ENCODE measurements at regions not wholly inside any gene's neighbourhood (a gene's known extent, or its start where the extent isn't known, plus 50 kb on each side); places are given as distances from the start of the nearest gene placed in this dataset.

DNA sequence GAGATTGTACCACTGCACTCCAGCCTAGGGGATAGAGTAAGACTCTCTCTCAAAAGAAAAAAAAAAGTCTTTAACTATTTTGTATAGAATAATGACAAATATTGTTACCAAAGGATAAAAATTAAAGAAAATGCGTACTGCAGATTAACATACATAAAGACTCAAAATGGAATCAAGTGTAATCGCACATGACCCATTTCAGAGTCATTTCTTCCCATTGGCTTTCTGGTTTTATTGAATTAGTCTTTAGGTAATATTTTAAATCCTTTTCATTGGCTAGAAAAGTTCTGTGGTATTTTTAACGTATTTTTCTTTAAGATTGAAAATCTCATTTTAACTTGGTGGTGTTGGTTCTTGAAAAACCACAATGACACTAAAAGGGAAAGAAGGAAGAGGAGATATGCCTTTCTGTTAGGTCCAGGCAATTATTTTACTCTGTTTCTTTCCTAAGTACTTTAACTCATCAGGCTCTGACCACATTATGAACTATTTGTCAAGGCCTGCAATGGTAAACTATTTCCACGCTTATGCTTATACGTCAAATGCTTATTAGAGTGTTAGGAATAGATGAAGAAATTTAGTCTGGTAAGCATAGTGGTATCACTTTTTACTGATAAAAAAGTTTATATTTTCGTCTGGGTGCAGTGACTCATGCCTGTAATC is 52.3 kb downstream of the PLEKHG1 start:
- DNase-seq = no peak

DNA sequence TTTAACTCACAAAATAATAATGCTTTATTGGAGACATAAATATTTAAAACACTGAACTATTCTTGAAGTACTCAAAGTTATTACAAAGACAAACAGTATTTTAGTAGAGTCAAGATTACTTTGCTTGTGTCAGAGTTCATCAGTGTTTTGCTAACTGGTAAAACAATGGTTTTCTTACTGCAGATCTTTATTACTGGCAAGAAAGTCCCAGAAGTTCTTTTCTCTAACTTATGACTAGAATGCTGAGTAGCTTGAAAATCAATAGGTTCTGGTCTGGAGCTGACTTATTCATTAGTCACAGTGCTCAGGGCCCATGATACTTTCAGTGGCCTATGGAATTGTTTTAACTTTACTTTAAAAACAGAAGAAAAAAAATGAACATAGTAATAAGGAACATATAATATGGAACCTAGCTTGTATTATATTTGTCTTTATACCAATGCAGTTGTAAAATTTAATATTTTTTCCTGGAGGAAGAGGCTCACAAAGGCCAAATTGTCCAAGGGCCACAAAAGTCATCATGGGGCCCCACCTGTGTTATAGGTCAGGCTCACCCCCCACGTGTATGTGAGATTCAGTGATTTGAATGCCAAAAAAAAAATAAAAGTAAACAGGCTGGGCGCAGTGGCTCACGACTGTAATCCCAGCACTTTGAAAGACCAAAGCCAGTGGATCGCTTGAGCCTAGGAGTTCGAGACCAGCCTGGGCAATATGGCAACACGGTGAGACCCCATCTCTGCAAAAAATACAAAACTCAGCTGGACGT is 53.3 kb downstream of the PLEKHG1 start:
- DNase-seq = no peak

DNA sequence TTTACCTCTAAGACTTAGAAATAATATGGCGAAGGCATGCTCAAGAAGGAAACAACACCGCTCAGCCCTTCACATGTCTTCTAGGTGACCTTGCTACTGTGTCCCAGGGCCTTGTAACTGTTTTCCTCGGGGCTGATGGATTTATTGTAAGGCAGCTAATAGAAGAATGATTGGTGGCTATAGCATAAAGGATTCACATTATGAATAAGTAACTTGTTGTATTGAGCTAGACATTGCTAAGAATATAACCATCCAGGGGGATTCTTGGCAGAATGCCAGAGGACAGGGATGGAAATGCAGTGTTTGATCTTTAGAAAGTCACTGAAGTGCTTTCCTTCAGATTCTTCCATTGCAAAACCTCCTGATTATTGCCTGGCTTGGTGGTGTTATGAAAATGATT is 54.9 kb downstream of the PLEKHG1 start:
- DNase-seq = no peak

DNA sequence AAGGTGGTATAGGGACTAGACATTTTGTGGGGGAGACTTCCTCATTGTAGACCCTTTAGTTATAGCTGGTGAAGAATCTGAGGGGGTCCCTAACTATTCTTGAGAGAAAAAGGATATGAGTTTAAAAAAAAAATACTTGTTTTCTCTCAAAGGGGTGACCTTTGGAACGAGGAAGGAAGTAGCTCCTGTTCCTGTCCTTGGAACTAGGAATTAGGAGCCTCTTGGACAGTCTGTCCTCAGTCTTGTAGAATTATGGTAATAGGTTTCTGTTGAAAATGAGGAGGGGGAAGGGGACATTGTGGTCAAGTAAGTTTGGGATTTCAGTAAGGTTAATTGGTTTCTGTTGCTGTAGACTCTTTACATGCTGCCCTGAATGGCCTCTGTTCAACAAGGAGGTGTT is 56.5 kb downstream of the PLEKHG1 start:
- DNase-seq = no peak

DNA sequence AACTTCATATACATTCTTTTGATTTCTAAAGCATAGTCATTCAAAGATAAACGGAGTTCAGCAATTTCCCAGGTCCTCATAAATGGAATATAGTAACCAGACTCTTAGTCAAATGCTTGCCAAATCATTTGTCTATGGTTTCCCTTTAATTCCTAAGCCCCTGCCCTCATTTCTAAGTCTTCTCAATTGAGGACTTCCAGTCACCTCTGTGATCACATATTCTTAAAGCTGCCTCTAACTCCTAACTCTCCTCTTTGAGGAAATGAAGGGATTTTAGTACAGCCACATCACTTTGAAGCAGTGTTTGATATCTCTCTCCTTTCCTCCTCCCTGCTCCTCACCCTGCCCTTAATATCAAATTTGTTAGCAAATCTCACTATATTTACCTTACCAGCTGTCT is 58.7 kb downstream of the PLEKHG1 start:
- no peak for DNase-seq

DNA sequence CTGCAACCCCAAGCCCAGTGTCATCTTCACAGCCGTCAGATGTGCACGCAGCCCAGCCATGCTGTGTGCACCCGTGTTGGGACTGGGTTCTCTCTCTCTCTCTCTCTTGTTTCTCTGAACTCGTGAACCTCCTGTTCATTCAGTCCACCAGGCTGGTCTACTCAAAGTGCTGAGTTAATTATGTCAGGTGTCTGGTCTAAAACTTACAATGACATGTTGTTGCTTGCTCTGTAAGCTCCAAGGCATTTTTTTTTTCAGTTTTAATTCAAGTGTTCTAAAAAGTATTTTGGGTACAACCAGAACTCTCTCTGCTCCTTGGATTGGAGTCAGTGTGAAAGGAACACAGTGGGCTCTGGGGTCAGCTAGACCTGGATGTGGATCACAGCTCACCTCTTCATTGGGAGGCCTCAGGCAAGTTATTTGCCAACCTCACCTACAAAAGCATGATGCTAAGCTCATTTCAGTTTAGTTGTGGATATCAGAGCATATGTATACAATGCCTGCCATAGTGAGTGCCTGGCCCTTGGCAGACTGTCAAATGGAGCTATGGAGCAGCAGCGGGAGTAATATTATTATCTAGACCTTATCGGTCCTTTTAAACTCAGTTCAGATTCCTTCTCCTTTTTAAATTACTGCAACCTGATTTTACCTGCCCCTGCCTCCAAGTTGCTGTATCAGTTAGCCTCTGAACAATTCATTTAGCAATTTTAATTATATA is 59.5 kb downstream of the PLEKHG1 start:
- DNase-seq = no peak

DNA sequence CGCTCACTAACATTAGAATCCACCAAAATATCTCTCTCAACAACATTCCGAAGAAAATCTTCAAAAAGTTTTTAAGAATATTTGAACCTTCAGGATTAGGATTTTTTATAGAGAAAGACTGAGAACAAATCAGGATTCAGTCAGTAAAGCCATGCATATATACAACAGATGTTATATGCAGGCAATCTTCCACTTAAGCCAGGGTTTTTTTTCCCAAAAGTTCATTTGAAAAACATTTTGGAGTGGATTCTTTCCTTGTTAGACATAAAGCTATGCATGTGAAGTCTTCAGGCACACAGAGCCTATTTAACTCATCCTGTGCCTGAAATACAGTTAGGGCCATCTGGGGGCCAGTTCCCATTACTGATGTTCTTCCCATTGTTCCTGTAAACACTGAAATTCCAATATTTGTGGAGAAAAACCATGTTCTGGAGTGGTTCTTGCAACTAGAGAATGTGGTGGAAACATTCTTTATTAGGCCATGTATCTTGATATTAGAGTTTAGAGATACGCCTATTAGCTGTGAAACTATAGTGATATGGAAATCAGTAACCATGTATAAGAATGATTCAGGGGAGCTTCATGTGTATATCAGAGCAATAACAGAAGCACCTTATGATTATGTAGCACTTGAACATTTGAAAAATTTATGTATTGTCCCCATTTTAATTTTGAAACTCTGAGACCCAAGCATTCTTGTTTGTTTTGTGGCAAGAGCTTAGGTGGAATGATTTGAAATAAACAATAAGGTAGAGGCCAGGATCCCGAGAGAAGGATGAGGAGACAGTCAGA is 61.7 kb downstream of the PLEKHG1 start:
- no peak for DNase-seq

DNA sequence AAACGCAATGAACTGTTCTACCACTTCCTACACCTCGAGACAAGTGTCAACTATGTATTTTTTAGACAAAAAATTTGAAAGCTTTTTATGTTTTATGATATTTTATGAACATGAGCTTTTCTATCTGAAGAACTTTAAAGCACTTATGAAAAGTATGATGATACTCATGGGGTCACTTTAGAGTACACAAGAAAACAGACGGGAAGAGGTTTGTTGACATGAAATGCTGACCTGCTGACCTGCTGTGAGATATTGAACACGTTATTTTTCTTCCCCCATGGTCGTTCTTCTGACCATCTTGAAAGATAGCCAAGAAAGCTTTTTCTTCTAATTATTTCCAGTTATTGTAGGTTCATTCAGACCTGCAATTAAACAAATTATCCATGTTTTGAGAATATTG is 63.1 kb downstream of the PLEKHG1 start:
- no peak for DNase-seq

DNA sequence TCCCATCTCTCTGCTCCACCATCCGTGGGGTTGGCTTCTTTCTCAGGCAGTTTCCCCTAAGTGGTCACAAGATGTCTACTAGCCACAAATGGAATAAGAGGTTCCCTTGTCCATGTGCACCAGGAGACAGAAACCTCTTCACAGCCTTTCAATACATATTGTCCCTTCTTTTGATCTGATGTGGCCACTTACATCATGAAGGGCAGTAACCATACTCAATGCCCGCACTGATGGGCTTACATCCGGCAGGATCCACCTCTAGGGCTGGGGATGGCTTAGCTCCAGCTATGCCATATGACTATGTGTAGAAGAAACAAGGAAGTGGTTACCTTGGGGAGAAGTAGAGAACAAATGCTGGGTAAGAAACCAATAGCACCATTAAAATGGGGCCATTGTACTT is 64.4 kb downstream of the PLEKHG1 start:
- no peak for DNase-seq

DNA sequence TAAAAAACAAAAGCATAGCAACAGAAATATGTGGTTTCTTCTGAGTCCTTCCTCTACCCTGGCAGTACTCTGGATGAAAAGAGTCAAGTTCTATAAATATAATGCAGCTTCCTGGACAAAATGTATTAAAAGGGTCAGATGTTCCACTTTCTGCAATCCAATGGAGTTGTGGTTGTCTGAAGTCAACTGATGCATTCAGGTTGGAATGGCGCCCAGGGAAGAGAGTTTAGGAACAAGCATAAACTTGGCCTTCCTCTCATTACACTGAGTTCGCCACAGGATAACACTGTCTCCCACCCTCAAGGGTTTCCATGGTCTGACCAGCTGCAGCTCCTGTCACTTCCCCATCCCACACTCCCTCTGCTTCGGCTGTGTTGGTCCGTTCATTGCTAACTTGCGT is 66.4 kb downstream of the PLEKHG1 start:
- DNase-seq = no peak

DNA sequence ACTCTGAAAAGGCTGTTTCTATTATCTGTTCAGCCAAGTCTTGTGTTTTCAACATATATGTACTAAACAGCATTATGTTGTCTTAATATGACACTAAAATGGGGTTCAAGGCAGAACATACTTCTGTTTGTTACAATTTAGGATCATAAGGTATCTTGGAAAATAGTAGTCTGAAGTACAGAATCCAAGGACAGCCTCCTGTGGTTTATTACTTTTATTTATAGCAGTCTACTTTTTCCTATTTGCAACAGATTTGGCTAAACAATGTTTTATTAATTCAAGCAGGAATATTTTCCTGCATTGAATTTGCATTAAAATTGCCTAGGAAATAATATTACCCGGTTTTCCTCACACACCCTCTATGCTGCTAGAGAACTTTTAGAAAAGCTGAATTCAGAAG is 67.7 kb downstream of the PLEKHG1 start:
- no peak for DNase-seq

DNA sequence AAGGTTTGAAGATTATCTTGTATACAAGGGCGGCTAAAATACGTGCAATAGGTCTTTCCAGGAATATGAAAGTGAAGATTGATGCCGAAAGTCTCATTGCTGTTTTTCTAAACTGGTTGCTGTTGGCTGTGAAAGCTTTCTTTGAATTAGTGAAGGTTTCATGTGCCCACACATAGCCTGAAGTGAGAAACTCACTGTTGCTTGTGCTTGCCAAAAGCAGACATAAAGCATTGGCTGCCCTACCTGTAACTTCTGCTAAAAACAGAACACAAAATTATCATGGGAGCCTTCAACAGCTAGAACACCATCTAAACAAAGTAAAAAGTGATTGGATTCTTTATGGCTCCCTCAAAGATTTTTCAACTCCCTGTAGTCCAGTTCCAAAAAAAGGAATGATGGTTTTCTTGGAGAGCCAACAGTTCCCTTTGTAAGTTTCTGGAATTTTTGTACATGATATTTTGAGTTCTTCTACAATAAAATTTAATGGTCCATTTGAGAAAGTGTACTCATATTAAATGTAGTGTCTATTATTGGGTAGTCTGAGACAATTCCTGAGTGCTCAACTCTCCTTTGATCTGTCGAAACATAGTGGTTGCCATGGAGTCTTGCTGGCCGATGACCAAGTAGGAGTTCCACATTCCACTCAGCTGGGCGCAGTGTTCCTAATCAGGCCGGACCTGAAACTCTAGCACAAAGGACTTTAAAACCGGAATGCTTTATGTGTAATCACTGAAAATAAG is 68.5 kb downstream of the PLEKHG1 start:
- no peak for DNase-seq

DNA sequence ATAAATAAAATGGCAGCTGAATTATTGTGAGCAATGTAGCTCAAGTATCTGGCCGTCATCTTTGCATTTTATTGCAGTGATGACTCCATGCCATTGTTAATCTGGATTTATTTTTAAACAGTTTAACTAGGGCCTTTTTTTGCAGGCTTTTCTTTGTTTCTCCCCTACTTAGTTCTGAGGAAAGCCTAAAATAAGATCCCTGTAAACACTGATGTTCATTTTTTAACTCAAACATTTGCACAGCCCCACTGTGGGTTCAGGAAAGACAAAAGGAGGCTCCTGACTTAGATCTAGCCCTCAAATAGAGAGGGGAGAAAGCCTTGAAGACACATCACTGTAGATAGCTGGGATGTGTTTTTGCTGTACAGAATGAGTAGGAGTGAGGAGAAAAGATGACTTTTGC is 69.2 kb downstream of the PLEKHG1 start:
- no peak for DNase-seq

DNA sequence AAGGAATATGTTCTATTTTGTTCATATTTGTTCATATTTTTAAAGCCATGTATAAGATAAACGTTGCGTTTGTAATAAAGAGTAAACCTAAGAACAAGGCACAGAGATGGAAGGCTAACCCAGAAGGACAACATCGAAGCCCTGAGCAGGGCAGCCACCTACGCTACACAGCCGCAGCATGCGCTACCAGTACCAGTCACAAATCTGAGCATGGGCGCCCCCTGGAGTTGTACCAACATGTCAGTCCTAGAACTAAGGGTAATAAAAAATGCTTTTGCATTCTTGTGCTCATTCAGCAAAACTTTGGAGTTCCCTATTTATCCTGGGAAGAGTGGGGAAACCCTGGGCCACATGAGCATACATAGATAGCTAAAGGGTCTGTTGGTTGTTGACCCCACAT is 70.6 kb downstream of the PLEKHG1 start:
- no peak for DNase-seq

DNA sequence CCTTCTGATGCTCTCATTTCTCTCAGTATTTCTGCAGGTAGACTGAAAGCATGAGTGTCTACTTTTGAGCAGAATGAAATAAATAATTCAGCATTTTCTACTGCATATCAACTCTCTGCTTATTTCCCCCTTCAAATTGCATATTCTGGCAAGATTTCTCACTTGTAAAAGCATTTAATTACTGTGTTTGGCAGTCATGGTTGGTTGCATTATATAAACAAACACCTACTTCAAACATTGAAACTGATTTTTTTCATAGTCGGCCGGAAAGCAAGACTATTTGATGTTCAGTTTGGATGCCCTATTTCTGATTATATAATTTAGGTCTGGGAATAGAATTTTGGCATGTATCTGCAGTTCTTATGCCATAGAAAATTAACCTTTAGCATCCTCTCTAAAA is 73.1 kb downstream of the PLEKHG1 start:
- DNase-seq = no peak

DNA sequence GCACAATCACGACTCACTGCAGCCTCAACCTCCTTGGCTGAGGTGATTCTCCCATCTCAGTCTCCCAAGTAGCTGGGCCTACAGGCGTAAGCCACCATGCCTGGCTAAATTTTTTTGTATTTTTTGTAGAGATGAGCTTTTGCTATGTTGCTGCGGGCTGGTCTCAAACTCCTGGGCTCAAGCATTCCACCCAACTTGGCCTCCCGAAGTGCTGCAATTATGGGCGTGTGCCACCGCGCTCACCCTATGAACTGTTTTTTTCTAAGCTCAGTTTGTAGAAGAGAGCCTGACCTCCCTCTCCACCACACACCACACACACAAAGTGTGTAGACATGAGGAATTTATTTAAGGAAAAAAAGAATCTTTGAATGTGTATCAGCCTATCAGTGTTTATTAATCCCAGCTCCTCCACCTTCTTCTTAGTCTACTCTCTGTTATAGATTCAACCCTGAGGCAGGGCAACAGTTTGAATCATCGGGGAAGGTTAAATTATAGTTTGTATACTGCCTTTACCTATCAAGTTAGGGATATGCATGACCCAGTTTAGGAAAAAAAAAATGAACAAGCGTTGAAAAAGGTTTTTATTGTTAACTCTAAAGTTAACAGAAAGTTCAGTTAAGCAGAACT is 74.1 kb downstream of the PLEKHG1 start:
- DNase-seq = no peak

DNA sequence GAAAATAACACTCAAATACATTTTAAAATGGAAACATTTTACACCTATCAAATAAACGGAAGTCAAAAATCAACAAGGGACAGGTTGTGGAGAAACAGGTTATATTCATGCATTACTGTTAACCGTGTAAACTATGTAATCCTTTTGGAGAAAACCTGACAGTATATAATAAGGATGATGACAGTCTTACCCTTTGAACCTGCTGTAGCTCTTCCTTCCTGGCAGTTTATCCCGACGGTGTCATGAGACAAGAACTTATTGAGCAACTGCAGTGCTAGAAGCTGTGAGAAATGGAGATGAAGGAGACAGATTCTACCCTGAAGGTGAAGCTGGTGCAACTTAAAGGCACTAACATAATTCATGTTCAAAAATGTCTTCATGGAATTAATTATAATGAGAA is 76.7 kb downstream of the PLEKHG1 start:
- DNase-seq = no peak

DNA sequence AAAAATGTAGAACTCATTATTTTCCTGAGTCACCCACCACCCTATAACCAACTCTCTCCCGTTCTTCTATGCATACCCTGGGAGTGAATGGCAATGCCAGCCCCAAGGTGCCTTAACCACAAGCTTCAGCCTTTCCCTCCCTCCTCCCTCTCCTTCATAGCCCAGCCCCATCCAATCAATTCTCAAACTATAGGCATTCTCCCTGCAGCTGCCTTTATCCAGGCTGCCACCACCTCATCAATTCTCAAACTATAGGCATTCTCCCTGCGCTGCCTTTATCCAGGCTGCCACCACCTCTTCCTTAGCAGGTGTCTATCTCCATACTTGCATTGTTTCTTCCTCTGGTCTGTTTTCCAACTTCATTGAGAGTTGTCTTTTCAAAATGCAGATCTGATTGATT is 77.1 kb downstream of the PLEKHG1 start:
- no peak for DNase-seq

DNA sequence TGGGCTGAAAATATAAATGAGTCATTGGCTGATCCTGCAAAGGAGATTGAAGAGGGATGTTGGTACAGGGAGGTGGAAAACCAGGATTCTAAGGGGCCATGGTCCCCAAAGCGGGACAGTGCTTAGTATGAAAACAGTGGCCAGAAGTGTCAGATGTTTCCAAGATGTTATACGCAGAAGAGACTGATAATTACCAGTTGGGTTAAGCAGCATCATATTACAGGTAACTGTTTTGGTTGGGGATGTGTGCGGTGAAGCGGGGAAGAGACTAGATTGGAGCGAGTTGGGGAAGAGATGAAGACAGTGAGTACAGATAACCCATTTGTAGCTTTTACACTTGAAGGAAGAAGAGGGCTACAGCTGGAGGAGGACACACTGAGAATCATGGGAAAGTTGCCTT is 80.8 kb downstream of the PLEKHG1 start:
- DNase-seq = no peak

DNA sequence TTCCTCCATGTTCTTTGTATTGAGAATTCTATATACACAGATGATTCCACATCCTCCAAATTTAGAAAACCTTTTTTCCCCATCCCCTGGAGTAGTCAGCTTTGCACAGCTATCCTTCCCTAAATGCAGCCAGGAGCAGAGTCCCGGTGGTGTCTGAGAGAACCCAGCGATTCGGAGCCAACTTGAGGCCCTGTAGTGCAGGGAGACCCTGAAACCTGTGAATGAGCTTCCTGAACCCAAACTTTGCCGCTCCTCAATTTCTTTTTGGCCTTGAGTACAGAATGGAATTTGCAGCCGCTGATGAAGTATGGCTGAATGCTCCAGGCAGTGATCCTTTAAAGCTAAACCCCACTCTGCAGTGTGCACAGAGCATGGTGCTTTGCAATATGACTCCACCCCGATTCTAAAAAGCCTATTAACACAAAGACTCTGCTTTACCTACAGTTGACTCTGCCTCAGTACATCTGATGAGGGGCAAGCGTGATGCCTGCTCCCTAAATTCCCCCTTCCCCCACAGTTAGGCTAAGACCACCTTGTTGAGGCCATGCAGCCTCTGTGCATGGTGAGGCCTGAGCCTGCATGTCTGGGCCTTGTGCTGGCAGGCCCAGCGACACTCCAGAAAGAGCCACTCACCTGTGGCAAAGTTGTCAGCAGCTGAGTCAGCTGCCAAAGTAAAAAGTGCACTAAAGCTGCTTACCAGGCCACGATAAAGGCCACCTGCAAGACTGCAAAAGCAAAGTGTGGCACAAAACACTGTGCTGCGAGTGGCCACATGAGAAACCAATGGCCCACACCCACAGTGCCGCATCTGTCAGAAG is 82.1 kb downstream of the PLEKHG1 start:
- DNase-seq = no peak

DNA sequence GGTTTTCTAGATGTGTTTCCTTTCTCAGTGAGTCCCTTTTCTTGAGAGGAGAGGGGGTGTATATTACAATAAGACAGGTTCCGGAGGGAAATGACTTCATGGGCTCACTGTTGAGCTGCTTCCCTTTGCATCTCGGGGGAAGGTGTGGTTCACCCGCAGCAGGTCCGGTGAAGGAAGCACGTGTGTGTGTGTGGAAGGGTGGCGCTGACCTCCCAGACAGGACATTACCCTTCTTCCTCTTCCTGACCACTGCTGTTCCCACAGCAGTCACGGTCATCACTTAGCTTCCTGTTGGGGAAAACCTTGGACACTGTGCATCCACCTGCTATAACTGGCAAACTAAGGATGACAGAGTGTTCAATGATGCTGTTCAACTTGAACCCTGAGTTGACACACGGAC is 83.6 kb downstream of the PLEKHG1 start:
- DNase-seq = no peak
